Gastroesophageal sphincter (tissue), 3 donors: ENCODE measurements at regions not wholly inside any gene's neighbourhood (a gene's known extent, or its start where the extent isn't known, plus 50 kb on each side); places are given as distances from the start of the nearest gene placed in this dataset.

Experiments
- CTCF ChIP-seq, 4 experiments: fragments of 200-600 bp in 2 of 4; fragments of 450-650 bp in 2 of 4; sonication (generic) in 1 of 4; IDR thresholded peaks; one replicate each; pipeline ENCODE4 v1.5.1; 2017 to 2019; ENCODE audit warnings: antibody characterized with exemption in 4 of 4, mild to moderate bottlenecking in 2 of 4, moderate library complexity in 2 of 4
- EP300 ChIP-seq: sonication (generic); formaldehyde crosslinking; IDR thresholded peaks from one replicate; pipeline ENCODE4 v1.6.1; 2017; ENCODE audit warnings: antibody characterized with exemption, mild to moderate bottlenecking

- no peak for TF ChIP-seq EP300
- no peak for TF ChIP-seq CTCF (IDR thresholded peaks at IDR 0.05)
Observed at GRCh38 chr18:2324459-2324858, 246.8 kb downstream of the METTL4 start.
